IMR-90 (cell line): ENCODE measurements at regions not wholly inside any gene's neighbourhood (a gene's known extent, or its start where the extent isn't known, plus 50 kb on each side); places are given as distances from the start of the nearest gene placed in this dataset.

ENCODE experiments used
- ATAC-seq: fragments of 200-7000 bp; cut with Tn5 transposase; 2 replicates; pipeline ENCODE4 v1.9.1; 2020; ENCODE audit warnings: low read depth, mild to moderate bottlenecking, moderate library complexity
- BruUV-seq: library from RNA; stranded (reverse); fragments of 400-500 nt; replicated peaks from 2 replicates; lab custom pipeline; 2021; lab: Mats Ljungman, UMichigan
- CTCF ChIA-PET: fragments of 300-600 bp; formaldehyde crosslinking; extraction: SDS; loops from one replicate; lab custom pipeline; 2021; ENCODE audit warnings: antibody characterized with exemption; lab: Yijun Ruan, JAX
- POLR2A ChIA-PET: fragments of 300-600 bp; sonication (Branson Sonifier 250); formaldehyde crosslinking; loops from one replicate; lab custom pipeline; 2022; ENCODE audit warnings: antibody characterized with exemption; ENCODE audit not compliant: unreplicated experiment; lab: Charles Lee
- DNase-seq: peaks from one replicate; pipeline ENCODE4 v3.0.0; 2013
- H2AFZ ChIP-seq: replicated peaks from 2 replicates; pipeline ENCODE3; 2013; ENCODE audit warnings: low read length, mild to moderate bottlenecking; ENCODE audit not compliant: poor library complexity
- H2AK5ac ChIP-seq: 2 replicates; pipeline ENCODE4 v1.6.1; 2013; ENCODE audit warnings: low read depth, low read length, inconsistent platforms
- H2AK9ac ChIP-seq: replicated peaks from 2 replicates; pipeline ENCODE3; 2013; ENCODE audit warnings: mild to moderate bottlenecking, low read depth, low read length, moderate library complexity; ENCODE audit not compliant: poor library complexity
- H2BK120ac ChIP-seq: 2 replicates; pipeline ENCODE4 v1.6.1; 2013; ENCODE audit warnings: low read depth, low read length, inconsistent platforms
- H2BK15ac ChIP-seq: 3 replicates; pipeline ENCODE4 v1.6.1; 2013; ENCODE audit warnings: low read depth, low read length, inconsistent platforms
- H2BK20ac ChIP-seq: 2 replicates; pipeline ENCODE4 v1.6.1; 2013; ENCODE audit warnings: low read depth, mild to moderate bottlenecking, inconsistent platforms, low read length, moderate library complexity
- H2BK5ac ChIP-seq: 2 replicates; pipeline ENCODE4 v1.6.1; 2013; ENCODE audit warnings: mild to moderate bottlenecking, low read depth, low read length, inconsistent platforms; ENCODE audit not compliant: poor library complexity, severe bottlenecking
- H3K14ac ChIP-seq: replicated peaks from 2 replicates; pipeline ENCODE4 v1.6.1; 2013; ENCODE audit warnings: low read depth, low read length, inconsistent platforms
- H3K18ac ChIP-seq: 2 replicates; pipeline ENCODE4 v1.6.1; 2013; ENCODE audit warnings: low read depth, low read length, control low read depth
- H3K23ac ChIP-seq: 2 replicates; pipeline ENCODE4 v1.6.1; 2013; ENCODE audit warnings: low read depth, low read length, inconsistent platforms
- H3K27ac ChIP-seq: 2 replicates; pipeline ENCODE4 v1.5.1; 2013; ENCODE audit warnings: mild to moderate bottlenecking, control low read depth, low read length; ENCODE audit not compliant: insufficient read depth
- H3K27me3 ChIP-seq: 2 replicates; pipeline ENCODE4 v1.6.1; 2013; ENCODE audit warnings: low read length; ENCODE audit not compliant: control insufficient read depth, insufficient read depth
- H3K36me3 ChIP-seq: 2 replicates; pipeline ENCODE4 v1.6.1; 2013; ENCODE audit warnings: low read length, mixed read lengths; ENCODE audit not compliant: control insufficient read depth, insufficient read depth
- H3K4ac ChIP-seq: 2 replicates; pipeline ENCODE4 v1.6.1; 2013; ENCODE audit warnings: low read depth, low read length, inconsistent platforms
- H3K4me1 ChIP-seq: 2 replicates; pipeline ENCODE4 v1.6.1; 2013; ENCODE audit warnings: low read length, mixed read lengths; ENCODE audit not compliant: control insufficient read depth, insufficient read depth
- H3K4me2 ChIP-seq: 2 replicates; pipeline ENCODE4 v1.6.1; 2013; ENCODE audit warnings: low read depth, mild to moderate bottlenecking, control low read depth, low read length, moderate library complexity
- H3K4me3 ChIP-seq: 2 replicates; pipeline ENCODE4 v1.5.1; 2013; ENCODE audit warnings: low read depth, mild to moderate bottlenecking, control low read depth, low read length, moderate library complexity; ENCODE audit not compliant: insufficient read depth
- H3K56ac ChIP-seq: 2 replicates; pipeline ENCODE4 v1.6.1; 2013; ENCODE audit warnings: low read length, inconsistent platforms; ENCODE audit not compliant: insufficient read depth; ENCODE audit errors: extremely low read depth
- H3K79me1 ChIP-seq, 2 experiments: 2 replicates each; pipeline ENCODE4 v1.6.1; 2013; ENCODE audit warnings: low read length in 2 of 2, inconsistent platforms in 1 of 2, low read depth in 1 of 2
- H3K9ac ChIP-seq: 2 replicates; pipeline ENCODE4 v1.6.1; 2013; ENCODE audit warnings: low read depth, low read length, control low read depth
- H3K9me1 ChIP-seq: 2 replicates; pipeline ENCODE4 v1.6.1; 2013; ENCODE audit warnings: low read length, inconsistent platforms; ENCODE audit not compliant: insufficient read depth
- H3K9me3 ChIP-seq: 2 replicates; pipeline ENCODE4 v1.6.1; 2013; ENCODE audit warnings: low read length; ENCODE audit not compliant: control insufficient read depth, insufficient read depth
- H4K20me1 ChIP-seq: 2 replicates; pipeline ENCODE4 v1.6.1; 2013; ENCODE audit warnings: low read length, inconsistent platforms; ENCODE audit not compliant: insufficient read depth
- H4K5ac ChIP-seq: 2 replicates; pipeline ENCODE4 v1.6.1; 2013; ENCODE audit warnings: mild to moderate bottlenecking, low read depth, low read length, control low read depth
- H4K8ac ChIP-seq, 2 experiments: 2 replicates each; pipeline ENCODE4 v1.6.1; 2013; ENCODE audit warnings: low read depth in 2 of 2, low read length in 2 of 2, control low read depth in 1 of 2, inconsistent platforms in 1 of 2
- H4K91ac ChIP-seq: 2 replicates; pipeline ENCODE4 v1.6.1; 2013; ENCODE audit warnings: low read depth, low read length, inconsistent platforms; ENCODE audit not compliant: insufficient read depth
- BHLHE40 ChIP-seq: fragments of 150-350 bp; IDR thresholded peaks from 2 replicates; pipeline ENCODE4 v1.6.1; 2016; ENCODE audit warnings: mild to moderate bottlenecking, low read depth, low read length
- CEBPB ChIP-seq: IDR thresholded peaks from 2 replicates; pipeline ENCODE4 v1.6.1; 2012; ENCODE audit warnings: low read depth, low read length, improper control_type of control experiment
- CHD1 ChIP-seq: IDR thresholded peaks from 2 replicates; pipeline ENCODE4 v1.6.1; 2012; ENCODE audit warnings: low read depth, low read length, improper control_type of control experiment
- CTCF ChIP-seq: conservative IDR thresholded peaks from 2 replicates; pipeline ENCODE4 v1.5.1; 2012; ENCODE audit warnings: mild to moderate bottlenecking, low read depth, low read length, improper control_type of control experiment
- ELK1 ChIP-seq: fragments of 150-350 bp; IDR thresholded peaks from 2 replicates; pipeline ENCODE4 v1.6.1; 2016; ENCODE audit warnings: low read depth, mild to moderate bottlenecking, low read length, moderate library complexity, borderline replicate concordance
- FOS ChIP-seq: fragments of 150-350 bp; IDR thresholded peaks from 2 replicates; pipeline ENCODE4 v1.6.1; 2016; ENCODE audit warnings: low read depth, low read length
- MAZ ChIP-seq: IDR thresholded peaks from 2 replicates; pipeline ENCODE4 v1.6.1; 2012; ENCODE audit warnings: low read depth, mild to moderate bottlenecking, low read length, improper control_type of control experiment, moderate library complexity, borderline replicate concordance
- MXI1 ChIP-seq: IDR thresholded peaks from 2 replicates; pipeline ENCODE4 v1.6.1; 2012; ENCODE audit warnings: low read depth, mild to moderate bottlenecking, low read length, moderate library complexity, borderline replicate concordance
- RAD21 ChIP-seq: IDR thresholded peaks from 2 replicates; pipeline ENCODE4 v1.6.1; 2012; ENCODE audit warnings: low read length, improper control_type of control experiment
- RCOR1 ChIP-seq: IDR thresholded peaks from 2 replicates; pipeline ENCODE4 v1.6.1; 2012; ENCODE audit warnings: mild to moderate bottlenecking, low read length, improper control_type of control experiment; ENCODE audit not compliant: insufficient replicate concordance
- RFX5 ChIP-seq: IDR thresholded peaks from 2 replicates; pipeline ENCODE4 v1.8.0; 2012; ENCODE audit warnings: low read depth, mild to moderate bottlenecking, low read length, moderate library complexity
- WGBS, 2 experiments: methylation state at CpG; one replicate each; pipeline versions ENCODE4 v1.1.5 to v1.1.7; 2013; ENCODE audit warnings: missing lambda C conversion rate in 2 of 2; ENCODE audit not compliant: insufficient read length in 1 of 2; ENCODE audit errors: extremely low coverage in 2 of 2; 5-methylcytosine and 5-hydroxymethylcytosine counted together
- dilution Hi-C: fragments of 300-500 bp; cut with HindIII; formaldehyde crosslinking; loops from one replicate; pipeline ENCODE4 v1.14.3; 2018; ENCODE audit warnings: low sequenced_read_pairs; ENCODE audit not compliant: unreplicated experiment
- in situ Hi-C: fragments of 300-500 bp; cut with MboI; formaldehyde crosslinking; loops from 3 replicates; pipeline ENCODE4 v1.14.3; 2019; ENCODE audit warnings: low sequenced_read_pairs, inconsistent platforms, mixed read lengths
- intact Hi-C: fragments of 100-400 bp; cut with micrococcal nuclease; formaldehyde crosslinking; loops from 2 replicates; pipeline ENCODE4 v1.10.0; 2022

- Histone ChIP-seq H4K8ac (no peak overlapping the region), H2AFZ (no peak overlapping the region), H4K91ac (no peak overlapping the region), H2BK20ac (no peak overlapping the region), H3K9me3 (no peaks in the 10 kb centered on the region), H3K4me3 (no peak overlapping the region), H3K56ac (no peak overlapping the region), H4K20me1 (no peaks in the 10 kb centered on the region), H3K4me2 (no peak overlapping the region), H3K9me1 (no peaks in the 10 kb centered on the region), H3K27ac (no peak overlapping the region), H3K14ac (no peak overlapping the region), H3K18ac (no peak overlapping the region), H3K36me3 (no peaks in the 10 kb centered on the region), H3K9ac (no peak overlapping the region), H4K5ac (no peak overlapping the region), H2BK15ac (no peak overlapping the region), H2AK5ac (no peak overlapping the region), H3K4me1 (no peaks in the 10 kb centered on the region), H2AK9ac (no peak overlapping the region), H3K4ac (no peak overlapping the region), H2BK5ac (no peak overlapping the region), H3K79me1 (no peaks in the 10 kb centered on the region), H3K27me3 (no peaks in the 10 kb centered on the region), H2BK120ac (no peak overlapping the region), H3K23ac (no peak overlapping the region)
- dilution Hi-C loops, result no loop called here
- BruUV-seq, result no TSS peak
- ChIA-PET POLR2A (no interaction called here), CTCF (no interaction called here)
- no peak for ATAC-seq
- TF ChIP-seq CEBPB (no peak), ELK1 (no peak), RFX5 (no peak), FOS (no peak), MXI1 (no peak), CHD1 (no peak), RAD21 (no peak), BHLHE40 (no peak), RCOR1 (no peak), CTCF (no peak), MAZ (no peak)
- DNase-seq, result no peak
- intact Hi-C loops, result no loop called here
- in situ Hi-C loops, result no loop called here
- 43% methylated on average over 4 of the region's 12 CpGs; no CpG with 5 or more reads in 1 of the 2 experiments for WGBS, 2 experiments
Measured at GRCh38 chr20:39130627-39131026, 168.5 kb downstream of the DHX35 start.
